ENCODE measurements at regions not wholly inside any gene's neighbourhood (a gene's known extent, or its start where the extent isn't known, plus 50 kb on each side); places are given as distances from the start of the nearest gene placed in this dataset.

GRCh38 chr3:40637906-40638305 lies 113.1 kb downstream of the ZNF621 start:
- Histone ChIP-seq H3K4me3 (ENCODE audit: low read depth, low read length) (no peak overlapping the region), H3K4me2 (ENCODE audit: low read length) (no peak overlapping the region), H3K9ac (no peak overlapping the region), H2AFZ (no peak overlapping the region), H3K27ac (no peak overlapping the region), H3K36me3 (ENCODE audit: control insufficient read depth, insufficient read depth, low read length) (no peaks in the 10 kb centered on the region), H3K79me2 (no peaks in the 10 kb centered on the region), H3K9me3 (ENCODE audit: control insufficient read depth, low read length) (no peaks in the 10 kb centered on the region), H3K4me1 (no peaks in the 10 kb centered on the region), H3K27me3 (ENCODE audit: control insufficient read depth, insufficient read depth, low read length) (no peaks in the 10 kb centered on the region)
- TF ChIP-seq, protein P1, sequence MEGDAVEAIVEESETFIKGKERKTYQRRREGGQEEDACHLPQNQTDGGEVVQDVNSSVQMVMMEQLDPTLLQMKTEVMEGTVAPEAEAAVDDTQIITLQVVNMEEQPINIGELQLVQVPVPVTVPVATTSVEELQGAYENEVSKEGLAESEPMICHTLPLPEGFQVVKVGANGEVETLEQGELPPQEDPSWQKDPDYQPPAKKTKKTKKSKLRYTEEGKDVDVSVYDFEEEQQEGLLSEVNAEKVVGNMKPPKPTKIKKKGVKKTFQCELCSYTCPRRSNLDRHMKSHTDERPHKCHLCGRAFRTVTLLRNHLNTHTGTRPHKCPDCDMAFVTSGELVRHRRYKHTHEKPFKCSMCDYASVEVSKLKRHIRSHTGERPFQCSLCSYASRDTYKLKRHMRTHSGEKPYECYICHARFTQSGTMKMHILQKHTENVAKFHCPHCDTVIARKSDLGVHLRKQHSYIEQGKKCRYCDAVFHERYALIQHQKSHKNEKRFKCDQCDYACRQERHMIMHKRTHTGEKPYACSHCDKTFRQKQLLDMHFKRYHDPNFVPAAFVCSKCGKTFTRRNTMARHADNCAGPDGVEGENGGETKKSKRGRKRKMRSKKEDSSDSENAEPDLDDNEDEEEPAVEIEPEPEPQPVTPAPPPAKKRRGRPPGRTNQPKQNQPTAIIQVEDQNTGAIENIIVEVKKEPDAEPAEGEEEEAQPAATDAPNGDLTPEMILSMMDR (IDR thresholded peaks at IDR 0.05) = no peak

DNA sequence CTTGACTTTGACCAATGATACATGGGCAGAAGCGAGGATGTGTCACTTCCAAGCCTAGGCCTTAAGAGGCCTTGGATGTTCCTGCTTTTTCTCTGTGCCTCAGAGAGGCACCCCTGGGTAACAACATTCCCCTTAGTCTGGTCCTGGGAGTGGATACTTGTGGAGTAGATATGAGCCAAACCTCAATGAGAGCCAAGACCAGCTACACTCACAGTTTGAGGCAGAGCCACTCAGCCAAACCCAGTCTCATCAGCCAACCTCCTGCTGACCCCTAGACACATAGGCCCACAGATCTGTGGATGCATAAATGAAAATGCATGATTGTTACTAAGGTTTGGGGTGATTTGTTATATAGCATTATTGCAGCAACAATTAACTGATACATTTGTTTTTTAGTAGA lies 114.2 kb downstream of the ZNF621 start:
- no peak overlapping the region for H3K4me3 ChIP-seq (ENCODE audit: low read depth, low read length)
- H3K4me1 ChIP-seq = no peaks in the 10 kb centered on the region
- H3K27me3 ChIP-seq (ENCODE audit: control insufficient read depth, insufficient read depth, low read length) = no peaks in the 10 kb centered on the region
- no peak overlapping the region for H3K27ac ChIP-seq
- H3K4me2 ChIP-seq (ENCODE audit: low read length) = no peak overlapping the region
- H3K9ac ChIP-seq = no peak overlapping the region
- no peaks in the 10 kb centered on the region for H3K9me3 ChIP-seq (ENCODE audit: control insufficient read depth, low read length)
- no peaks in the 10 kb centered on the region for H3K36me3 ChIP-seq (ENCODE audit: control insufficient read depth, insufficient read depth, low read length)
- H2AFZ ChIP-seq = no peak overlapping the region
- H3K79me2 ChIP-seq = no peaks in the 10 kb centered on the region
- TF ChIP-seq, protein P1 (IDR thresholded peaks at IDR 0.05) = no peak

- H3K27me3 ChIP-seq (ENCODE audit: control insufficient read depth, insufficient read depth, low read length) = no peaks in the 10 kb centered on the region
- H3K79me2 ChIP-seq = no peaks in the 10 kb centered on the region
- H3K4me3 ChIP-seq (ENCODE audit: low read depth, low read length) = no peak overlapping the region
- H3K9me3 ChIP-seq (ENCODE audit: control insufficient read depth, low read length) = no peaks in the 10 kb centered on the region
- no peak overlapping the region for H2AFZ ChIP-seq
- H3K9ac ChIP-seq = no peak overlapping the region
- no peaks in the 10 kb centered on the region for H3K36me3 ChIP-seq (ENCODE audit: control insufficient read depth, insufficient read depth, low read length)
- no peak overlapping the region for H3K27ac ChIP-seq
- no peaks in the 10 kb centered on the region for H3K4me1 ChIP-seq
- TF ChIP-seq, protein P1 (IDR thresholded peaks at IDR 0.05) = no peak
- H3K4me2 ChIP-seq (ENCODE audit: low read length) = no peak overlapping the region
Observed at GRCh38 chr3:40642812-40643211, 118.1 kb downstream of the ZNF621 start.

- Histone ChIP-seq H3K4me3 (ENCODE audit: low read depth, low read length) (no peak overlapping the region), H3K27ac (no peak overlapping the region), H3K4me2 (ENCODE audit: low read length) (no peak overlapping the region), H3K9me3 (ENCODE audit: control insufficient read depth, low read length) (no peaks in the 10 kb centered on the region), H3K27me3 (ENCODE audit: control insufficient read depth, insufficient read depth, low read length) (no peaks in the 10 kb centered on the region), H3K79me2 (no peaks in the 10 kb centered on the region), H2AFZ (no peak overlapping the region), H3K36me3 (ENCODE audit: control insufficient read depth, insufficient read depth, low read length) (no peaks in the 10 kb centered on the region), H3K4me1 (no peaks in the 10 kb centered on the region), H3K9ac (no peak overlapping the region)
- TF ChIP-seq, protein P1 (IDR thresholded peaks at IDR 0.05) = no peak
Observed at GRCh38 chr3:40645883-40646282, 121.1 kb downstream of the ZNF621 start.

DNA sequence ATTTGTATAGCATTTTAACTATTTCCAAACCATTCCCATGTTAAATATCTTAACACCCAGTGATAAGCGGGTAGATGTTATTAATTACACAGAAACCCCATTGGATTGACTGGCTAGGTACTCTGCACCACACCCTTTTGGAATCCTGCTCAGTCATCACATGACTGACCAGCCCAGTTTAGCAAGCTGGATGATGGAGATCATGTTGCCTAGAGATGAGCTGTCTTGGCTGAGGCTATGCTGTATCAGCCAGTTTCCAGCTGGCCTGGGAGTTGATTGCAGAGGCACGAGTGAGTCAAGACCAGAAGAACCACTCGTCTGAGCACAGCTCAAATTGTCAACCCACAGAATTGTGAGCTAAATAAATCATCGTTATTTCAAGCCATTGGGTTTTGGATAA lies 124.6 kb downstream of the ZNF621 start:
- Histone ChIP-seq H3K4me2 (ENCODE audit: low read length) (no peak overlapping the region), H3K4me3 (ENCODE audit: low read depth, low read length) (no peak overlapping the region), H2AFZ (no peak overlapping the region), H3K9me3 (ENCODE audit: control insufficient read depth, low read length) (no peaks in the 10 kb centered on the region), H3K36me3 (ENCODE audit: control insufficient read depth, insufficient read depth, low read length) (no peaks in the 10 kb centered on the region), H3K9ac (no peak overlapping the region), H3K27ac (no peak overlapping the region), H3K79me2 (no peaks in the 10 kb centered on the region), H3K4me1 (no peaks in the 10 kb centered on the region), H3K27me3 (ENCODE audit: control insufficient read depth, insufficient read depth, low read length) (no peaks in the 10 kb centered on the region)
- TF ChIP-seq, protein P1 (IDR thresholded peaks at IDR 0.05) = no peak
